ENCODE measurements at regions not wholly inside any gene's neighbourhood (a gene's known extent, or its start where the extent isn't known, plus 50 kb on each side); places are given as distances from the start of the nearest gene placed in this dataset.

- H3K4me3 Mint-ChIP-seq: no peak overlapping the region
- DNase-seq (ENCODE audit: low spot score): no peak
Observed at GRCh38 chr10:124336186-124336585, 82.5 kb downstream of the OAT start.

GRCh38 chr10:124333931-124334330, 84.8 kb downstream of the OAT start:
- Mint-ChIP-seq H3K4me3 (no peak overlapping the region), H3K9me3 (peaks cover 34% of the 10 kb centered on the region), H3K27ac (no peak overlapping the region), H3K4me1 (no peaks in the 10 kb centered on the region), H3K27me3 (ENCODE audit: low read depth) (peaks cover 16% of the 10 kb centered on the region), H3K36me3 (peaks cover 6% of the 10 kb centered on the region; the same call in 1 of the 2 replicates)
- DNase-seq (ENCODE audit: low spot score) (no peak), ATAC-seq (no peak)
- CTCF ChIA-PET: no interaction called here
- POLR2A ChIA-PET: no interaction called here
- no peak for TF ChIP-seq NR2C2 (CRISPR knock-in tag; IDR thresholded peaks at IDR 0.05)
- no peak for TF ChIP-seq GRHL2 (CRISPR knock-in tag; IDR thresholded peaks at IDR 0.05; ENCODE audit: insufficient replicate concordance, severe bottlenecking)
- no peak for TF ChIP-seq RORB (CRISPR knock-in tag; IDR thresholded peaks at IDR 0.05)
- TF ChIP-seq ZNF532 (CRISPR knock-in tag; IDR thresholded peaks at IDR 0.05; ENCODE audit: borderline replicate concordance): no peak
- no peak for TF ChIP-seq GTF2I (CRISPR knock-in tag; conservative IDR thresholded peaks at IDR 0.05)
- TF ChIP-seq, protein P1, sequence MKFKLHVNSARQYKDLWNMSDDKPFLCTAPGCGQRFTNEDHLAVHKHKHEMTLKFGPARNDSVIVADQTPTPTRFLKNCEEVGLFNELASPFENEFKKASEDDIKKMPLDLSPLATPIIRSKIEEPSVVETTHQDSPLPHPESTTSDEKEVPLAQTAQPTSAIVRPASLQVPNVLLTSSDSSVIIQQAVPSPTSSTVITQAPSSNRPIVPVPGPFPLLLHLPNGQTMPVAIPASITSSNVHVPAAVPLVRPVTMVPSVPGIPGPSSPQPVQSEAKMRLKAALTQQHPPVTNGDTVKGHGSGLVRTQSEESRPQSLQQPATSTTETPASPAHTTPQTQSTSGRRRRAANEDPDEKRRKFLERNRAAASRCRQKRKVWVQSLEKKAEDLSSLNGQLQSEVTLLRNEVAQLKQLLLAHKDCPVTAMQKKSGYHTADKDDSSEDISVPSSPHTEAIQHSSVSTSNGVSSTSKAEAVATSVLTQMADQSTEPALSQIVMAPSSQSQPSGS (CRISPR knock-in tag; IDR thresholded peaks at IDR 0.05; ENCODE audit: borderline replicate concordance, low read depth): no peak
- TF ChIP-seq NFYB (CRISPR knock-in tag; conservative IDR thresholded peaks at IDR 0.05; ENCODE audit: low read depth): no peak
- no peak for TF ChIP-seq ZNF138 (CRISPR knock-in tag; conservative IDR thresholded peaks at IDR 0.05)
- TF ChIP-seq ETV6 (CRISPR knock-in tag; IDR thresholded peaks at IDR 0.05): no peak

More at GRCh38 chr10:124336186-124336585, 82.5 kb downstream of the OAT start:
- no peak for TF ChIP-seq MAX (CRISPR knock-in tag; IDR thresholded peaks at IDR 0.05)
- no peak for TF ChIP-seq ZNF232 (CRISPR knock-in tag; IDR thresholded peaks at IDR 0.05)
- no peak for TF ChIP-seq USF1 (CRISPR knock-in tag; IDR thresholded peaks at IDR 0.05)
- TF ChIP-seq ZSCAN18 (CRISPR knock-in tag; IDR thresholded peaks at IDR 0.05): no peak
- TF ChIP-seq TP53 (CRISPR knock-in tag; IDR thresholded peaks at IDR 0.05): no peak
- no peak for TF ChIP-seq EMX1 (CRISPR knock-in tag; IDR thresholded peaks at IDR 0.05)
- no peak for TF ChIP-seq NFYB (CRISPR knock-in tag; conservative IDR thresholded peaks at IDR 0.05; ENCODE audit: low read depth)
- no peak for TF ChIP-seq USF2 (CRISPR knock-in tag; IDR thresholded peaks at IDR 0.05)
- TF ChIP-seq, protein P2, sequence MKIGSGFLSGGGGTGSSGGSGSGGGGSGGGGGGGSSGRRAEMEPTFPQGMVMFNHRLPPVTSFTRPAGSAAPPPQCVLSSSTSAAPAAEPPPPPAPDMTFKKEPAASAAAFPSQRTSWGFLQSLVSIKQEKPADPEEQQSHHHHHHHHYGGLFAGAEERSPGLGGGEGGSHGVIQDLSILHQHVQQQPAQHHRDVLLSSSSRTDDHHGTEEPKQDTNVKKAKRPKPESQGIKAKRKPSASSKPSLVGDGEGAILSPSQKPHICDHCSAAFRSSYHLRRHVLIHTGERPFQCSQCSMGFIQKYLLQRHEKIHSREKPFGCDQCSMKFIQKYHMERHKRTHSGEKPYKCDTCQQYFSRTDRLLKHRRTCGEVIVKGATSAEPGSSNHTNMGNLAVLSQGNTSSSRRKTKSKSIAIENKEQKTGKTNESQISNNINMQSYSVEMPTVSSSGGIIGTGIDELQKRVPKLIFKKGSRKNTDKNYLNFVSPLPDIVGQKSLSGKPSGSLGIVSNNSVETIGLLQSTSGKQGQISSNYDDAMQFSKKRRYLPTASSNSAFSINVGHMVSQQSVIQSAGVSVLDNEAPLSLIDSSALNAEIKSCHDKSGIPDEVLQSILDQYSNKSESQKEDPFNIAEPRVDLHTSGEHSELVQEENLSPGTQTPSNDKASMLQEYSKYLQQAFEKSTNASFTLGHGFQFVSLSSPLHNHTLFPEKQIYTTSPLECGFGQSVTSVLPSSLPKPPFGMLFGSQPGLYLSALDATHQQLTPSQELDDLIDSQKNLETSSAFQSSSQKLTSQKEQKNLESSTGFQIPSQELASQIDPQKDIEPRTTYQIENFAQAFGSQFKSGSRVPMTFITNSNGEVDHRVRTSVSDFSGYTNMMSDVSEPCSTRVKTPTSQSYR (CRISPR knock-in tag; IDR thresholded peaks at IDR 0.05): no peak
- TF ChIP-seq, protein P3, sequence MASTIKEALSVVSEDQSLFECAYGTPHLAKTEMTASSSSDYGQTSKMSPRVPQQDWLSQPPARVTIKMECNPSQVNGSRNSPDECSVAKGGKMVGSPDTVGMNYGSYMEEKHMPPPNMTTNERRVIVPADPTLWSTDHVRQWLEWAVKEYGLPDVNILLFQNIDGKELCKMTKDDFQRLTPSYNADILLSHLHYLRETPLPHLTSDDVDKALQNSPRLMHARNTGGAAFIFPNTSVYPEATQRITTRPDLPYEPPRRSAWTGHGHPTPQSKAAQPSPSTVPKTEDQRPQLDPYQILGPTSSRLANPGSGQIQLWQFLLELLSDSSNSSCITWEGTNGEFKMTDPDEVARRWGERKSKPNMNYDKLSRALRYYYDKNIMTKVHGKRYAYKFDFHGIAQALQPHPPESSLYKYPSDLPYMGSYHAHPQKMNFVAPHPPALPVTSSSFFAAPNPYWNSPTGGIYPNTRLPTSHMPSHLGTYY (CRISPR knock-in tag; IDR thresholded peaks at IDR 0.05): no peak
- Mint-ChIP-seq H3K9me3 (peaks cover 29% of the 10 kb centered on the region), H3K36me3 (peaks cover 6% of the 10 kb centered on the region; the same call in 1 of the 2 replicates), H3K4me1 (no peaks in the 10 kb centered on the region), H3K27ac (no peak overlapping the region), H3K27me3 (ENCODE audit: low read depth) (peaks cover 8% of the 10 kb centered on the region; the same call in 1 of the 2 replicates)
- ATAC-seq: no peak
- ChIA-PET POLR2A (no interaction called here), CTCF (no interaction called here)

All from WTC11 (cell line).